CD14-positive monocyte (primary cell): ENCODE measurements at regions not wholly inside any gene's neighbourhood (a gene's known extent, or its start where the extent isn't known, plus 50 kb on each side); places are given as distances from the start of the nearest gene placed in this dataset.

Experiments
- DNase-seq, 3 donors: peaks; one replicate each; pipeline ENCODE4 v3.0.0-alpha.2; 2011 to 2022
- H2AFZ ChIP-seq: 2 replicates; pipeline ENCODE4 v1.6.0; 2012; ENCODE audit warnings: mild to moderate bottlenecking, low read depth, low read length, inconsistent platforms; ENCODE audit not compliant: insufficient read depth, poor library complexity, severe bottlenecking
- H3K27ac ChIP-seq, 2 donors: 1 replicate in 1 of 2; 2 replicates in 1 of 2; pipeline ENCODE4 v1.5.1; 2012 to 2013; ENCODE audit warnings: low read length in 2 of 2, control low read depth in 1 of 2, inconsistent platforms in 1 of 2, low read depth in 1 of 2, mild to moderate bottlenecking in 1 of 2
- H3K27me3 ChIP-seq, 2 donors: one replicate each; pipeline versions ENCODE4 v1.6.0 to v1.6.1; 2011 to 2013; ENCODE audit warnings: low read length in 2 of 2; ENCODE audit not compliant: control insufficient read depth in 2 of 2, insufficient read depth in 2 of 2
- H3K36me3 ChIP-seq, 2 donors: replicated peaks in 1 of 2; 1 replicate in 1 of 2; 2 replicates in 1 of 2; pipeline versions ENCODE4 v1.5.1 to v1.6.1; 2012 to 2013; ENCODE audit warnings: low read length in 2 of 2, control low read depth in 1 of 2, inconsistent platforms in 1 of 2, mild to moderate bottlenecking in 1 of 2; ENCODE audit not compliant: insufficient read depth in 2 of 2, control insufficient read depth in 1 of 2
- H3K4me1 ChIP-seq, 2 donors: 1 replicate in 1 of 2; 2 replicates in 1 of 2; pipeline versions ENCODE4 v1.5.1 to v1.6.1; 2012 to 2013; ENCODE audit warnings: low read length in 2 of 2, control low read depth in 1 of 2, inconsistent platforms in 1 of 2, mild to moderate bottlenecking in 1 of 2, moderate library complexity in 1 of 2; ENCODE audit not compliant: insufficient read depth in 2 of 2, control insufficient read depth in 1 of 2
- H3K4me2 ChIP-seq: replicated peaks from 2 replicates; pipeline ENCODE3; 2012; ENCODE audit warnings: low read length, moderate library complexity, mild to moderate bottlenecking; ENCODE audit not compliant: poor library complexity, severe bottlenecking; ENCODE audit errors: extremely low read depth
- H3K4me3 ChIP-seq, 3 experiments: fragments of 200-600 bp in 1 of 3; sonication (generic) in 1 of 3; replicated peaks in 1 of 3; 1 replicate in 2 of 3; 2 replicates in 1 of 3; pipeline ENCODE4 v1.5.1; 2011 to 2013; ENCODE audit warnings: low read length in 3 of 3, mild to moderate bottlenecking in 3 of 3, control low read depth in 2 of 3, low read depth in 2 of 3, inconsistent platforms in 1 of 3, moderate library complexity in 1 of 3
- H3K79me2 ChIP-seq: 2 replicates; pipeline ENCODE4 v1.6.0; 2012; ENCODE audit warnings: mild to moderate bottlenecking, control low read depth, inconsistent platforms, low read length, moderate library complexity; ENCODE audit not compliant: insufficient read depth
- H3K9ac ChIP-seq: 2 replicates; pipeline ENCODE4 v1.6.0; 2017; ENCODE audit warnings: low read length, mild to moderate bottlenecking; ENCODE audit not compliant: insufficient read depth, poor library complexity, severe bottlenecking
- H3K9me3 ChIP-seq, 2 donors: replicated peaks in 1 of 2; 1 replicate in 1 of 2; 2 replicates in 1 of 2; pipeline versions ENCODE4 v1.5.1 to v1.6.1; 2012 to 2013; ENCODE audit warnings: low read length in 2 of 2, control low read depth in 1 of 2; ENCODE audit not compliant: control insufficient read depth in 1 of 2, insufficient read depth in 1 of 2
- H4K20me1 ChIP-seq: 2 replicates; pipeline ENCODE4 v1.6.0; 2012; ENCODE audit warnings: mild to moderate bottlenecking, low read length, control low read depth, moderate library complexity; ENCODE audit not compliant: insufficient read depth
- H3K27ac Mint-ChIP-seq, 7 donors: one replicate each; pipeline ENCODE4 v1.8.0; 2020; ENCODE audit warnings: mild to moderate bottlenecking in 7 of 7, mixed read lengths in 7 of 7, moderate library complexity in 6 of 7, inconsistent platforms in 2 of 7
- H3K27me3 Mint-ChIP-seq, 3 donors: one replicate each; pipeline ENCODE4 v1.8.0; 2021 to 2022; ENCODE audit warnings: low read depth in 3 of 3, mild to moderate bottlenecking in 3 of 3, mixed read lengths in 3 of 3, moderate library complexity in 3 of 3, inconsistent platforms in 1 of 3
- H3K36me3 Mint-ChIP-seq, 2 donors: one replicate each; pipeline ENCODE4 v1.8.0; 2020; ENCODE audit warnings: mixed read lengths in 2 of 2, inconsistent platforms in 1 of 2, mild to moderate bottlenecking in 1 of 2
- H3K4me1 Mint-ChIP-seq: one replicate; pipeline ENCODE4 v1.8.0; 2020; ENCODE audit warnings: mild to moderate bottlenecking, mixed read lengths
- H3K4me3 Mint-ChIP-seq, 2 donors: one replicate each; pipeline ENCODE4 v1.8.0; 2020; ENCODE audit warnings: mild to moderate bottlenecking in 2 of 2, mixed read lengths in 2 of 2, moderate library complexity in 1 of 2
- H3K9me3 Mint-ChIP-seq, 7 donors: one replicate each; pipeline ENCODE4 v1.8.0; 2020 to 2022; ENCODE audit warnings: mixed read lengths in 7 of 7, mild to moderate bottlenecking in 6 of 7, moderate library complexity in 6 of 7, inconsistent platforms in 2 of 7
- CTCF ChIP-seq: fragments of 200-600 bp; IDR thresholded peaks from one replicate; pipeline ENCODE4 v1.8.0; 2022; ENCODE audit warnings: antibody characterized with exemption, mild to moderate bottlenecking
- WGBS: methylation state at CpG from one replicate; pipeline ENCODE4 v1.1.5; 2013; ENCODE audit warnings: missing lambda C conversion rate; ENCODE audit not compliant: insufficient coverage; 5-methylcytosine and 5-hydroxymethylcytosine counted together
- intact Hi-C, 2 donors: fragments of 100-400 bp; cut with micrococcal nuclease; formaldehyde crosslinking; loops; one replicate each; pipeline versions ENCODE4 v1.15.0 to v1.15.1; 2023

GRCh38 chr1:173395762-173396161, 81.4 kb upstream of the PRDX6 start:
- no peaks in the 10 kb centered on the region for H3K79me2 ChIP-seq
- no peak for DNase-seq
- Mint-ChIP-seq H3K9me3 (peaks cover 0 to 3% (median 0%) of the 10 kb centered on the region in 7 donors), H3K36me3 (no peaks in the 10 kb centered on the region), H3K27me3 (no peaks in the 10 kb centered on the region), H3K4me3 (no peak overlapping the region), H3K4me1 (no peaks in the 10 kb centered on the region), H3K27ac (no peak overlapping the region)
- H3K27me3 ChIP-seq = no peaks in the 10 kb centered on the region
- intact Hi-C loops = no loop called here
- no peaks in the 10 kb centered on the region for H4K20me1 ChIP-seq
- no peaks in the 10 kb centered on the region for H3K9me3 ChIP-seq
- H3K36me3 ChIP-seq = no peaks in the 10 kb centered on the region
- H3K9ac ChIP-seq = no peak overlapping the region
- H2AFZ ChIP-seq = no peak overlapping the region
- no peaks in the 10 kb centered on the region for H3K4me1 ChIP-seq
- H3K4me3 ChIP-seq = no peak overlapping the region
- no peak for TF ChIP-seq CTCF
- no peak overlapping the region for H3K4me2 ChIP-seq
- no peak overlapping the region for H3K27ac ChIP-seq

GRCh38 chr1:173400387-173400995, 76.6 kb upstream of the PRDX6 start:
- no peak for DNase-seq
- Mint-ChIP-seq H3K27me3 (peaks cover 0 to 2% (median 0%) of the 10 kb centered on the region in 3 donors), H3K27ac (no peak overlapping the region), H3K4me3 (no peak overlapping the region), H3K36me3 (no peaks in the 10 kb centered on the region), H3K4me1 (no peaks in the 10 kb centered on the region), H3K9me3 (peaks cover 0 to 2% (median 0%) of the 10 kb centered on the region in 7 donors)
- H3K27me3 ChIP-seq = no peaks in the 10 kb centered on the region
- H3K4me2 ChIP-seq = no peak overlapping the region
- H3K27ac ChIP-seq = no peak overlapping the region
- H3K9ac ChIP-seq = no peak overlapping the region
- no peaks in the 10 kb centered on the region for H3K9me3 ChIP-seq
- WGBS = no CpG with 5 or more reads among the region's 1 CpG
- H2AFZ ChIP-seq = no peak overlapping the region
- no peaks in the 10 kb centered on the region for H3K79me2 ChIP-seq
- no peak overlapping the region for H3K4me3 ChIP-seq
- no peaks in the 10 kb centered on the region for H4K20me1 ChIP-seq
- H3K36me3 ChIP-seq = no peaks in the 10 kb centered on the region
- no peak for TF ChIP-seq CTCF
- H3K4me1 ChIP-seq = no peaks in the 10 kb centered on the region
- intact Hi-C loops = no loop called here
